Neuronal stem cell (in vitro differentiated cells): ENCODE measurements at regions not wholly inside any gene's neighbourhood (a gene's known extent, or its start where the extent isn't known, plus 50 kb on each side); places are given as distances from the start of the nearest gene placed in this dataset.

Source experiments
- DNase-seq: peaks from one replicate; pipeline ENCODE4 v3.0.0-alpha.2; 2013; ENCODE audit warnings: low spot score
- H2AFZ ChIP-seq: one replicate; pipeline ENCODE4 v1.6.1; 2013; ENCODE audit warnings: mild to moderate bottlenecking, low read length, inconsistent platforms
- H2AK5ac ChIP-seq: 2 replicates; pipeline ENCODE4 v1.6.1; 2013; ENCODE audit warnings: low read depth, mild to moderate bottlenecking, inconsistent platforms, low read length, moderate library complexity, mixed read lengths
- H2BK120ac ChIP-seq: 2 replicates; pipeline ENCODE4 v1.6.1; 2013; ENCODE audit warnings: low read depth, mild to moderate bottlenecking, inconsistent platforms, low read length, moderate library complexity, mixed read lengths
- H2BK12ac ChIP-seq: one replicate; pipeline ENCODE4 v1.6.1; 2013; ENCODE audit warnings: low read length, inconsistent platforms
- H2BK15ac ChIP-seq: 2 replicates; pipeline ENCODE4 v1.6.1; 2013; ENCODE audit warnings: mild to moderate bottlenecking, low read length, inconsistent platforms, mixed read lengths
- H2BK5ac ChIP-seq: one replicate; pipeline ENCODE4 v1.6.1; 2013; ENCODE audit warnings: inconsistent platforms, mild to moderate bottlenecking, low read length, moderate library complexity
- H3K14ac ChIP-seq: one replicate; pipeline ENCODE4 v1.6.1; 2013; ENCODE audit warnings: low read length, inconsistent platforms
- H3K18ac ChIP-seq: 2 replicates; pipeline ENCODE4 v1.6.1; 2013; ENCODE audit warnings: low read length, inconsistent platforms
- H3K23ac ChIP-seq: 2 replicates; pipeline ENCODE4 v1.6.1; 2013; ENCODE audit warnings: low read depth, mild to moderate bottlenecking, mixed read lengths, low read length, inconsistent platforms; ENCODE audit not compliant: poor library complexity
- H3K27ac ChIP-seq: replicated peaks from 3 replicates; pipeline ENCODE4 v1.5.1; 2013; ENCODE audit warnings: low read length, inconsistent platforms
- H3K27me3 ChIP-seq, 3 experiments: 2 replicates each; pipeline ENCODE4 v1.6.1; 2013; ENCODE audit warnings: low read length in 3 of 3, mild to moderate bottlenecking in 2 of 3, inconsistent platforms in 1 of 3, low read depth in 1 of 3, mixed read lengths in 1 of 3, moderate library complexity in 1 of 3; ENCODE audit not compliant: control insufficient read depth in 3 of 3, insufficient read depth in 3 of 3
- H3K36me3 ChIP-seq, 2 donors: replicated peaks in 1 of 2; 2 replicates each; pipeline ENCODE4 v1.6.1; 2013; ENCODE audit warnings: low read length in 2 of 2; ENCODE audit not compliant: control insufficient read depth in 2 of 2, insufficient read depth in 2 of 2
- H3K4ac ChIP-seq: 2 replicates; pipeline ENCODE4 v1.6.1; 2013; ENCODE audit warnings: inconsistent platforms, mild to moderate bottlenecking, low read length, moderate library complexity
- H3K4me1 ChIP-seq, 2 donors: 1 replicate in 1 of 2; 2 replicates in 1 of 2; pipeline ENCODE4 v1.6.1; 2013; ENCODE audit warnings: low read length in 2 of 2, low read depth in 1 of 2; ENCODE audit not compliant: control insufficient read depth in 2 of 2, insufficient read depth in 1 of 2
- H3K4me2 ChIP-seq: one replicate; pipeline ENCODE4 v1.6.1; 2013; ENCODE audit warnings: mild to moderate bottlenecking, low read length, inconsistent platforms; ENCODE audit not compliant: insufficient read depth, poor library complexity, severe bottlenecking
- H3K4me3 ChIP-seq, 2 donors: 2 replicates each; pipeline ENCODE4 v1.5.1; 2013; ENCODE audit warnings: low read length in 2 of 2, mild to moderate bottlenecking in 2 of 2, inconsistent platforms in 1 of 2, moderate library complexity in 1 of 2
- H3K79me1 ChIP-seq: one replicate; pipeline ENCODE4 v1.6.1; 2013; ENCODE audit warnings: low read depth, mild to moderate bottlenecking, inconsistent platforms, low read length, moderate library complexity
- H3K9ac ChIP-seq: one replicate; pipeline ENCODE4 v1.6.1; 2013; ENCODE audit warnings: mild to moderate bottlenecking, low read depth, low read length, inconsistent platforms; ENCODE audit not compliant: poor library complexity
- H3K9me3 ChIP-seq, 2 donors: replicated peaks in 1 of 2; 2 replicates each; pipeline versions ENCODE3 to v1.6.1; 2013; ENCODE audit warnings: low read length in 2 of 2, mild to moderate bottlenecking in 2 of 2, inconsistent platforms in 1 of 2, low read depth in 1 of 2, mixed read lengths in 1 of 2, moderate library complexity in 1 of 2; ENCODE audit not compliant: control insufficient read depth in 2 of 2, insufficient read depth in 1 of 2
- H4K8ac ChIP-seq: one replicate; pipeline ENCODE4 v1.6.1; 2013; ENCODE audit warnings: low read depth, mild to moderate bottlenecking, inconsistent platforms, low read length, moderate library complexity
- H4K91ac ChIP-seq: one replicate; pipeline ENCODE4 v1.6.1; 2013; ENCODE audit warnings: low read length, low read depth, mild to moderate bottlenecking, inconsistent platforms; ENCODE audit not compliant: poor library complexity
- WGBS, 2 donors: extraction: QIAGEN DNeasy Blood & Tissue Kit; methylation state at CpG; one replicate each; pipeline ENCODE4 v1.1.7; 2013; ENCODE audit warnings: missing lambda C conversion rate in 2 of 2, mixed read lengths in 1 of 2; ENCODE audit not compliant: insufficient read length in 2 of 2, insufficient replicate concordance in 1 of 2; ENCODE audit errors: extremely low coverage in 2 of 2; 5-methylcytosine and 5-hydroxymethylcytosine counted together

- Histone ChIP-seq H4K8ac (no peak overlapping the region), H3K27me3 (peaks cover 0 to 18% (median 0%) of the 10 kb centered on the region in 3 experiments), H2BK12ac (peak overlapping the region; percentile 66), H2BK120ac (no peak overlapping the region), H3K4me1 (peaks cover 11 to 12% of the 10 kb centered on the region in 2 donors), H3K4ac (no peak overlapping the region), H2BK15ac (peak overlapping the region; percentile 92), H2AFZ (no peak overlapping the region), H3K14ac (no peak overlapping the region), H3K9me3 (peaks cover 0 to 12% of the 10 kb centered on the region in 2 donors), H3K18ac (peak overlapping the region; percentile 87), H3K27ac (no peak overlapping the region), H4K91ac (no peak overlapping the region), H3K4me2 (peak overlapping the region; percentile 53), H3K79me1 (no peaks in the 10 kb centered on the region), H3K9ac (no peak overlapping the region), H2AK5ac (peak overlapping the region; percentile 25), H2BK5ac (no peak overlapping the region), H3K4me3 (peak overlapping the region in 1 of 2 donors; percentile 42), H3K36me3 (no peaks in the 10 kb centered on the region), H3K23ac (peak overlapping the region; percentile 18)
- DNase-seq, result peak; percentile 47
- no CpG with 5 or more reads among the region's 100 CpGs for WGBS, 2 donors
Measured at GRCh38 chr13:99895444-99896368, 75.9 kb downstream of the ZIC5 start.

- no peak overlapping the region for H3K14ac ChIP-seq
- H3K9ac ChIP-seq, result no peak overlapping the region
- H2AFZ ChIP-seq, result no peak overlapping the region
- no peak overlapping the region for H2BK120ac ChIP-seq
- peaks cover 0 to 18% (median 0%) of the 10 kb centered on the region in 3 experiments for H3K27me3 ChIP-seq
- H4K8ac ChIP-seq, result no peak overlapping the region
- no peak overlapping the region for H4K91ac ChIP-seq
- peak overlapping the region; percentile 53 for H3K4me2 ChIP-seq
- no peak overlapping the region for H2BK5ac ChIP-seq
- H3K27ac ChIP-seq, result no peak overlapping the region
- no CpG with 5 or more reads among the region's 33 CpGs for WGBS, 2 donors
- H2BK15ac ChIP-seq, result peak overlapping the region; percentile 92
- no peaks in the 10 kb centered on the region for H3K36me3 ChIP-seq
- H3K9me3 ChIP-seq, result peaks cover 0 to 12% of the 10 kb centered on the region in 2 donors
- no peaks in the 10 kb centered on the region for H3K79me1 ChIP-seq
- H3K23ac ChIP-seq, result peak overlapping the region; percentile 18
- peak overlapping the region in 1 of 2 donors; percentile 42 for H3K4me3 ChIP-seq
- peak overlapping the region; percentile 87 for H3K18ac ChIP-seq
- H2AK5ac ChIP-seq, result peak overlapping the region; percentile 25
- H2BK12ac ChIP-seq, result peak overlapping the region; percentile 66
- H3K4ac ChIP-seq, result no peak overlapping the region
- peaks cover 11 to 12% of the 10 kb centered on the region in 2 donors for H3K4me1 ChIP-seq
- DNase-seq, result no peak
Measured at GRCh38 chr13:99894840-99895443, 76.6 kb downstream of the ZIC5 start.

- Histone ChIP-seq H2BK15ac (no peak overlapping the region), H2AK5ac (no peak overlapping the region), H2BK12ac (peak overlapping the region; percentile 28), H3K23ac (no peak overlapping the region), H3K79me1 (no peaks in the 10 kb centered on the region), H3K18ac (peak overlapping the region; percentile 62), H3K4ac (no peak overlapping the region), H3K4me1 (peaks cover 11 to 12% of the 10 kb centered on the region in 2 donors), H3K27ac (no peak overlapping the region), H2AFZ (no peak overlapping the region), H3K27me3 (peaks cover 0 to 18% (median 0%) of the 10 kb centered on the region in 3 experiments), H3K9me3 (peaks cover 0 to 12% of the 10 kb centered on the region in 2 donors), H3K9ac (no peak overlapping the region), H3K4me3 (peak overlapping the region in 1 of 2 donors; percentile 47), H3K36me3 (no peaks in the 10 kb centered on the region), H4K91ac (no peak overlapping the region), H4K8ac (no peak overlapping the region), H2BK5ac (no peak overlapping the region), H3K4me2 (no peak overlapping the region), H3K14ac (no peak overlapping the region), H2BK120ac (no peak overlapping the region)
- no peak for DNase-seq
- no CpG with 5 or more reads among the region's 13 CpGs for WGBS, 2 donors
Measured at GRCh38 chr13:99894105-99894839, 77.3 kb downstream of the ZIC5 start.
